IPS-NIHi7 (cell line): ENCODE measurements at regions not wholly inside any gene's neighbourhood (a gene's known extent, or its start where the extent isn't known, plus 50 kb on each side); places are given as distances from the start of the nearest gene placed in this dataset.

Experiments
- DNase-seq: peaks from one replicate; pipeline ENCODE4 v3.0.0; 2012; ENCODE audit warnings: mixed read lengths; ENCODE audit errors: extremely low spot score

GRCh38 chr2:55973673-55974072 lies 50.1 kb upstream of the EFEMP1 start:
- no peak for DNase-seq

DNA sequence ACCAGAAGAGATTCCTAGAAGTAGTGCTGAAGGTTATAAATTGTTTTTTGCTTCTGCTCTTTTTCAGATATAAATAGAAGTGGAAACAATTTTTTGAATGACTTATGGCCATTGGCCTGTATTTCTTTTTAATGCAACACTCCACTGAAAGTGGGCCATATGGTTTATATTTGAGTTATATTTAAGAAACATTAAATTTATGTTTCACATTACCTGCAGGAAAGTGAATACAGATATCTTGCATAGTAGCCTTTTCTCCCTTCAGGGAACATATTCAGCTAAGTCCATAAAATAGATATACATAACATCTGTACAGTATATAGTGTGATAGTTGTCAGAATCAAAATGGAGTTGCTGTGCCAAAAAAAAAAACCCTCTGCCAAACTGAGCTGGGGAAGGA lies 53.1 kb upstream of the EFEMP1 start:
- DNase-seq = no peak

GRCh38 chr2:55985406-55985805 lies 61.8 kb upstream of the EFEMP1 start:
- DNase-seq = no peak

DNA sequence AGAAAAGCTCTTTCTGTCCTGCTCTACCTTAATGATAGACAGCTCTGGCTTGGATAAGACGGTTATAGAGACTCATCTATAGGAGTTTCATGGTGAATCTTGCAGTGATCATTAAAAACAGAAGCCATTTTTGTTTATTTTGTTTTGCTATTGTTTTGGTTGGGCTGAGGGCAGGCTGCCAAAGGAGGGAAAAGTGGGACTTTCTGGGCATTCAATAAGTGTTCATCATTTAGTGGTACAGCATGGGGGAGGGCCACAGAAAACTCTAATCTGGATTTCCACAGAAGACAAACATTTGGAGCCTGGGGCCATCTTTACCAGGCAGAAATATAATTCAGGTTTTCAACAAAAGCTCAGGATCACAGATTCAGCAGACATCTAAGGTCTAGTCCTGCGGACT lies 62.4 kb upstream of the EFEMP1 start:
- no peak for DNase-seq

DNA sequence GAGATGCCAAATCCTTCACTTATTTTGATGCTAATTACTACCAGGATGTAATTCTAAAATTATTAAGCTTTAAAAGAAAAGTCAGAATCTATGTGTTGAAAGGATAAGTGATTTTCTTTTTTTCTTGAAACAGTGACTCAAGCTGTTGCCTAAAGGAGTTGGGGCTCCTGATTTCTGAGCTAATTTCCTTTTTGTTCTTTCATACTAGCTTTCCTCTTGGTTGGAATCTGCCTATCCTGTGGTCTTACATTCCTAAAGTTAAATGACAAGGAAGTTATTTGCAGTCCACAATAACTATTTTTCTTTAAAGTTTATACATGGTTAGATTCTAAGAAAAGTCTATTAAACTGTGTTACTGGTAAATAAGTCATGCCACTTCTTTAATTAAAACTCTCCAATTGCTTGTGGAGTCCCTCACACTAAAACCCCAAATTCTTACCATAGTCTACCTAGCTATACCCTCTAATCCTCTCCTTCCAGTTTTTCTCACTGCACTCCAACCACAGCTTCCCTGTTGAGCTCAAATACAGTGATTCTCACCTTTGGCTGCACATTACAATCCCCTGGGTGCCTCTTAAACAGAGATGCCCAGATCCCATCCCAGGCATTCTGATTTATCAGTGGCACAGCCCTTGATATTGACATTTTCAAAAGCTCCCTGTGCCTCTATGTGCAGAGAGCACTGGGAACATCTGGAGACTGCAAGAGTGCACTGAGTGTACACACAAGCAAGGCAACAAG lies 63.3 kb upstream of the EFEMP1 start:
- DNase-seq = no peak

GRCh38 chr2:55989405-55989804 lies 65.8 kb upstream of the EFEMP1 start:
- DNase-seq = no peak

DNA sequence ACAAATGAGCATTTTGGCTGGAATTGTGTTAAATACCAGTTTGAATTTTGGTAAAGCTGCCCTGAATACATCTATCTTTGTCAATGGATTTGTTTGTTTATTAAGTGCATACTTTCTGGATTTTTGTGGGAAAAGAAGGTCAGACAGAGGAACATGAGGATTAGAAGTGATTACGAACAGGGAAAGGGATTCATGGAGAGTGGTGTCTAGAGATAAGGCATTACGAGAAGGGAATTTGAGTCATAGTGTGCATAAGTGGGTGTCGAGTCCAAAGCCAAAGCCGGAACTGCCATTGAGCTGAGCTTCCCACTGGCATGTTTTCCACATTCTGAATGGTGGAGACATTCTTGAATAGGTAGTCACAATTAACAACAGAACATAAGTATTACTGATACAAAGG lies 68.9 kb upstream of the EFEMP1 start:
- no peak for DNase-seq

GRCh38 chr2:55993685-55994084 lies 70.1 kb upstream of the EFEMP1 start:
- DNase-seq = no peak

GRCh38 chr2:55995211-55995610 lies 71.6 kb upstream of the EFEMP1 start:
- DNase-seq = no peak

DNA sequence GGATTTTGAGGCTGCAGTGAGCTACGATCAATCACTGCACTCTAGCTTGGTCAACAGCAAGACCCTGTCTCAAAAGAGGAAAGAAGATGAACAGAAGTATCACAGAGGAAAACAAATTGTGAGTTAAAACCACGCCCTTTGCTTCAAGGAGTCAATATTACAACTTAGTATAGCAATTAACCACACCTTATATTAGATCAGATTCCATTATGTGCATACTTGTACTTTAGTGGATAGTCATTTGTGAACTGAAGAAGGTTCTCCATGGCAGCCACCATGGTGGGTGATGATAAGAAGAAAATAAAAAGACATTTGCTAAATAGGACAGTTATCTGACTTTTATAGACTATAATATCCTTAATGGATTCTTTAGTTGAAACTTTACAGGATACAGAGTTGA lies 72.3 kb upstream of the EFEMP1 start:
- DNase-seq = no peak

DNA sequence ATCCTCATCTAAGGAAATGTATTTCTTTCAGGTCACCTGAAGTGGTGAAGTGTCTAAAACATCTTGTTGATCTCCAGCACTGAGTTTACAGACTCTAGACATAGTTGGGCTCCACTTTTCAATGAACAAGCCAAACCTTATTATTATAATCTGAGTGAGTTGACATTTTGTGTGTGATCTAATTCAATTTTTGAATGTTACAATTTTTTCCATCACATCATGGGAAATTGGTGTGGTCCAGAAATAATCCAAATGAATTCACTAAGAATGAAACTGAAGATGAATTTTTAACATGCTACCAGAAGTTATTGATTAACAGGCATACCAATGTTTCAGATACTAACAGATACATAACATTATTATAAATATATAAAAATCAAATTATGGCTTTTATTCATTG lies 75.6 kb upstream of the EFEMP1 start:
- no peak for DNase-seq

DNA sequence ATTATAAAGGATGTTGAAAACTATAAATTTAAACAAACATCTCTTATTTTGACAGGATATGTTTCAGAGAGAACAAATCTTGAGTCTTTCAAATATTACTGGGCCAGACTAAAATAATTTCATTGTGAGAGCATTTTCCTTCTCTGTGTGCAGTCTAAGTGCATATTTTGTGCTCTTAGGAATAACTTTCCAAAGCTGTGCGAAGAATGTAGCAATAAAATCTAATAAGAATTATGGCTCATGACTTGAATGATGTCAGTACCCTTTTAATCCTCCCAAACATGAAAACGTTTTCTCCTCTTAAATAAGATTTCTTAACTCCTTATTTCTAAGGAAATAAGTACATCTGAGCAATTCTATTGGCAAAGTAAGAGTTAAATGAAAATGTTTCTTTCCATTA lies 76.2 kb upstream of the EFEMP1 start:
- no peak for DNase-seq

- no peak for DNase-seq
These were observed 78.4 kb upstream of the EFEMP1 start for GRCh38 chr2:56001947-56002346.

- DNase-seq = peak; percentile 73
These were observed 85.3 kb upstream of the EFEMP1 start for GRCh38 chr2:56008661-56009431.

DNA sequence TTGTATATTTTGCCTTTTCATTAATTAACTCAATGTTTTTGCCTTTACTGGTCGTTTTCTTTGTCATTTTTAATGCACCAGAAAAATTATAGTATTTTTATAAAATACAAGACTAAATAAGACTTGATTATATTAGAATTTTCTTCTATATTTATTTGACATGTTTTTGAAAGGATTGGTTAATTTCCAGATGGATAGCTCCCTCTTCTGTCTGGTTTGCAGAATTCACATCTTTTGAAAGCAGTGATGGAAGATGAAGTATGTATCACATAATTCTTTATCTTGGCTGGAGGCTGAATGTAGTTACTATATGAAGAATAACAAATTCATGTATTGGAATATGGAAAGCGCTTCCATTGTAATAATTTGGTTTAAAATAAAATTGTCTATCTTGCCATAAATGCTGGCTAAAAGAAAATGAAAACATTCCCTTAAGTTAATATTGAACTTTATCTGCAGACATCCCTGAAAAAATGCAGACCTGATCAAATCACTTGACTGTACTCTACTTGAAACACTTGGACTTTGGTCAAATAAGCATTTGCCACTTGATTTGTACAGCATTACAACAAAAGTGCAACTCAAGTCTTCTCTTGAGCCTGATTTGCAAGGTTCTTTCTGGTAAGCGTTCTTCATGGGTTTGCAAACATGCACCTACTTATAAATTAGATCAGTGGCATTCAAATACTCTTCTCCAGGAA lies 86.3 kb upstream of the EFEMP1 start:
- DNase-seq = no peak

DNA sequence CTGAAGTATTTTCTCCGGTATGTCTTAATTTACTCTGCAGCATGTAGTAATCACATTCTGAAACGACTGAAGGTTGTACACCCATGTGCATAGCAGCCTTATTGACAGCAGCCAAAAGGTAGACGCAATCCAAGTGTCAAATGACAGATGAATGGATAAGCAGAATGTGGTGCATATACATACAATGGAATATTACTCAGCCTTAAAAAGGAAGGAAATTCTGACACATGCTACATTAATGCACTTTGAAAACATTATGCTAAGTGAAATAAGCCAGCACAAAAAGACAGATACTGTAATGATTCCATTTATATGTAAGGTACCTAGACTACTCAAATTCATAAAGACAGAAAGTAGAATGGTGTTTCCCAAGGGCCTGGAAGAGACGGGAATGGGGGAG lies 88.0 kb upstream of the EFEMP1 start:
- no peak for DNase-seq

DNA sequence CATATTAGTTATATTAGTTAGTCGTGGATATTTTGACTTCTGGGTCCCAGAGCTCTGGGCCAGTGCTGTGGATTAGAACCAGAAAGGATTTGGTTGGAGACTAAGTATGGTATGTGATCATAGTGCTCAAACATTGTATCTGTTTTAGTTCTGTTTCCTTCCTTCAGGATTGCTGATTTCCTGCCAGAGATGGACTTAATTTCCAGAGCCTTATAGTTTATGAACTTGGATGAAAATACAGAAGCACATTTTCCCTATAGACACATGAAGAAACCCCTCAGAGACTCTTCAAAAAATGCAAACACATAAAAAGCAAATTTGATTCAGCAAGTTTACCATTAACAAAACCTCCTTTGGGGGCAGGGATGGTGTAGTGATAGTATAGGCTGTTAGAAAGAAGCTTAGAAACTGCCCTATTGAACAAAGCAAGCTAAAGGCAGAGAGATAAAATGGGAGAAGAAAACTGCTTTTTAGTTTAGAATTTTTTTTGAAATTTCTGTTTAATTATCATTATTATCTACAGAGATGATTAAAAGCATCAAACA lies 88.7 kb upstream of the EFEMP1 start:
- no peak for DNase-seq

DNA sequence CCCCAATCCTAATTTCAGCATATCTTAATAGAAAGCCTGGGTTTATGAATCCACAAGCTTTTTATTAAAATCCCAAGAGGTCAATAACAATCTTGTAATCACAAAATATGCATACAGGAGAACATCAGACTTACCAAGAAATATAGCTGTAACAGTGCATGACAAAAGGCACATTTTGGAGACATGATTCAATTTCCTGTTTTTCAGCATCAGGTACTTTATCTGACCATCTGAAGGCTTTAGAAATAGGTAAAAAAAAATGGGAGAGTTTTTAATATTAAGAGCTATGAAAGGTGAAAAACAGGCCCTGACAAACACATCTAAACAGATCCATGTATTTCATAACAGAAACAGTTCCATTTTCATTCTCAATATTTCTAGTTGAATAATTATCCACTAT lies 89.9 kb upstream of the EFEMP1 start:
- no peak for DNase-seq

DNA sequence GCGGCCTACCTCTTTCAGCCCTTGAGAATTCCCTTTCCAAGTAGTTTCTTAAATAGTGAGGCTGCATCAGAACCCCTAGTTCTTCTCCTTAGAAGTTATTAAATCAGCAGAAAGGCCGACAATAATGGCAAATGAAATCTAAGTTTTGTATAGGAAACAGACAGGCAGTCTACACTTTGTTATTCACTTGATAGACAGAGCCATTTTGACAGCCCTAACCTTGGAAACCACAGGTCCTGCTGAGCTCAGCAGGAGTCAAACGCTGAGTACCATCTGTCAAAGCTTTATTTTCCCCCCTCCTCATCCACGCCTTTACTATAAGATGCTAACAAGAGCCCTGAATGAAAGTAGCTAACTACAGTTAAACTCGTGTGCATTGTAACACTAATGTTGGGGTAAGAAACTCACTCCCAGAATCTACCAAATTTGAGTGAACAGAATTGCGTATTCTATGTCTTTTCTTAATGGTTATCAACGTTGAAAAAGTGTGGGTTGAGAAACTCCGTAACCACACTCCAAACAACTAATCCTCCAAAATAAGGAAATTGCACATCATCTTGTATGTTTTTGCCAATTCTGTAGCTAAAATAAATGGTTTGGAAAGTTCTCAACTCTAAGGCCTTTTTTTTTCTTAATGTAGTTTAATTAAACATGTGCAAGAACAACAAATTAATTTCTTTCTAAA lies 90.6 kb upstream of the EFEMP1 start:
- no peak for DNase-seq

DNA sequence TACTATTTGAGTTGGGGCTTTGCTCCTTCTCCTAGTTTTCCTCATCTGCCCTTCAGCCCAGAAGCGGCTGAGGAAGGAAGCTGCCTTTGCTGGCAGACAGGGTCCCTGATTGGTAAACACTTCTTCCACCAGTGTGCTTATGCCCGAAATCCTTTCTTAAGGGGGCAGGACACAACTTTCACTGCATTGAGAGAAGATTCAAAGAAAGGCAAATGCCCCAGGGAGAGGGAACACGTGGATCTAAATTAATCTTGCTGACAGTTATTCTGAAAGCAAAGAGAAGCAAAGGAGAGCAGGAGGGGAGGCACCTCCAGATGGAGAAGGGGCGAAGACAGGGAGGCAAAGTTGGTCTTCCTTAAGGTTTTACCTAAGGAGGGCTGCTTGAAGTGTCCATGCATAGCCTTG lies 92.1 kb upstream of the EFEMP1 start:
- DNase-seq = no peak

- no peak for DNase-seq
These were observed 94.2 kb upstream of the EFEMP1 start for GRCh38 chr2:56017784-56018183.

DNA sequence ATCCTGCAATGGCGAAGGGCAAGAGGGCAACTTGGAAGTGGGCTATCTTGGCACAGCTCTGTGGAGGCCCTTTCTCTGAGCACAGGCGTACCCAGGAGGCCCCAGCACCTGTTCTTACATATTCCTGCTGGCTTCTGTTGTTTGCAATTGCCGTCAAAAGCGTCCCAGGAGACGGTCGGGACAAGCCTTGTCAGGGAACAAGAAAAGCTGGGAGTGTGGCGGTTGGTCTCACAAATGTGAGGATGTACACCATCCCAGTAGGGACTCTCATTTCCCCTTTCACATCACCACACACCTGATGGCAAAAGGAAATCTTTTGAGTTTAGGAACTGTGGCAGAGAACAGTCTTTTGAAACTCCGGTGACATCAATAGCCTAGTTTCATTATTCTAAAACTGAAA lies 94.7 kb upstream of the EFEMP1 start:
- no peak for DNase-seq
